ENCODE measurements at regions not wholly inside any gene's neighbourhood (a gene's known extent, or its start where the extent isn't known, plus 50 kb on each side); places are given as distances from the start of the nearest gene placed in this dataset.

DNA sequence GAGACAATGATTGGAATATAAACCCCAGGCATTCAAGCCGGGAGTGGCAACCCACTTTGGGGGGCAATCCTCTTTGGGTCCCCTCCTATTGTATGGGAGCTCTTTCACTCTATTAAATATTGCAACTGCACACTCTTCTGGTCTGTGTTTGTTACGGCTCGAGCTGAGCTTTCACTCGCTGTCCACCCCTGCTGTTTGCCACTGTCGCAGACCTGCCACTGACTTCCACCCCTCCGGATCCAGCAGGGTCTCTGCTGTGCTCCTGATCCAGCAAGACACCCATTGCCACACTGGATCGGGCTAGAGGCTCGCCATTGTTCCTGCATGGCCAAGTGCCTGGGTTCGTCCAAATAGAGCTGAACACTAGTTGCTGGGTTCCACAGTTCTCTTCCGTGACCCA is 222.8 kb upstream of the MANEA start:
- 89% methylated on average over 10 of the region's 10 CpGs for WGBS
- no peak for DNase-seq (ENCODE audit: low spot score in 2 of 2)
- no peak overlapping the region for H3K27ac ChIP-seq

DNA sequence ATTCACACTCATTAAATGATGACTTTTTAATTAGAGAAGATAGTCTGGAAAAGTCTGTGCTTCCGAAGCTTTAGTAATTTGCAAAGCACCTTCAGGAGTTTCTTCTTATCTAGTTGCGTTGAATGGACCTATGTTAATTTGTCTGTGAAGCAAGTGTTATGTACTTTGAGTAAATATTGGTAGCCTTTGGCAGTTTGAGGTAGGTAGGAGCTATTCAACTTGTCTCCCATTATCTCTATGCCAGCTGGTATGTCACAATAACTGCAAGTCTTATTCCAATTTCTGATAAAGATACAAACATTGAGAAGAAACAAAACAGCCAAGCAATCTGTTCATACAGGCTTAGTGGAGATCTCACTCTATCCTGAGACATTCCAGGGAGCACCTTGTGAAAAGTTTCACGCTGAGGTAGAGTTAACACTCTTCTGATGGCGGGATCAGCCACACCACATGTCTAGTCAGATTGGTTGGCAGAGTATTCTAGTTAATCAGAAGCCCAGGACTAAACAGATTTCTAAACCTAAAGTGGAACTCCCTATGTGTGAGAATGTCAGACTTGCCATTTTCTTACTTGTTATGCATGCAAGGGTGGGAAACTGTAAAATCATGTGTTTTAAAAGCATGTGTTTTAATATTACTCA is 219.8 kb upstream of the MANEA start:
- H3K4me1 ChIP-seq = no peaks in the 10 kb centered on the region
- H3K27ac ChIP-seq = no peak overlapping the region
- no peaks in the 10 kb centered on the region for H3K36me3 ChIP-seq
- no peak overlapping the region for H3K4me3 ChIP-seq
- no peak for TF ChIP-seq POLR2A (IDR thresholded peaks at IDR 0.05)
- no peaks in the 10 kb centered on the region for H3K9me3 ChIP-seq
- 74% methylated on average over 4 of the region's 4 CpGs for WGBS
- H3K27me3 ChIP-seq = no peaks in the 10 kb centered on the region
- no peak for DNase-seq (ENCODE audit: low spot score in 2 of 2)

More for the DNA sequence above, 222.8 kb upstream of the MANEA start:
- TF ChIP-seq POLR2AphosphoS5 (IDR thresholded peaks at IDR 0.05) (no peak), EP300 (IDR thresholded peaks at IDR 0.05) (no peak), POLR2A (IDR thresholded peaks at IDR 0.05) (no peak)
- TF ChIP-seq, protein P1, sequence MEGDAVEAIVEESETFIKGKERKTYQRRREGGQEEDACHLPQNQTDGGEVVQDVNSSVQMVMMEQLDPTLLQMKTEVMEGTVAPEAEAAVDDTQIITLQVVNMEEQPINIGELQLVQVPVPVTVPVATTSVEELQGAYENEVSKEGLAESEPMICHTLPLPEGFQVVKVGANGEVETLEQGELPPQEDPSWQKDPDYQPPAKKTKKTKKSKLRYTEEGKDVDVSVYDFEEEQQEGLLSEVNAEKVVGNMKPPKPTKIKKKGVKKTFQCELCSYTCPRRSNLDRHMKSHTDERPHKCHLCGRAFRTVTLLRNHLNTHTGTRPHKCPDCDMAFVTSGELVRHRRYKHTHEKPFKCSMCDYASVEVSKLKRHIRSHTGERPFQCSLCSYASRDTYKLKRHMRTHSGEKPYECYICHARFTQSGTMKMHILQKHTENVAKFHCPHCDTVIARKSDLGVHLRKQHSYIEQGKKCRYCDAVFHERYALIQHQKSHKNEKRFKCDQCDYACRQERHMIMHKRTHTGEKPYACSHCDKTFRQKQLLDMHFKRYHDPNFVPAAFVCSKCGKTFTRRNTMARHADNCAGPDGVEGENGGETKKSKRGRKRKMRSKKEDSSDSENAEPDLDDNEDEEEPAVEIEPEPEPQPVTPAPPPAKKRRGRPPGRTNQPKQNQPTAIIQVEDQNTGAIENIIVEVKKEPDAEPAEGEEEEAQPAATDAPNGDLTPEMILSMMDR (IDR thresholded peaks at IDR 0.05) = no peak
- Histone ChIP-seq H3K4me1 (no peaks in the 10 kb centered on the region), H3K27me3 (no peaks in the 10 kb centered on the region), H3K4me3 (no peak overlapping the region), H3K9me3 (no peaks in the 10 kb centered on the region), H3K36me3 (no peaks in the 10 kb centered on the region)

DNA sequence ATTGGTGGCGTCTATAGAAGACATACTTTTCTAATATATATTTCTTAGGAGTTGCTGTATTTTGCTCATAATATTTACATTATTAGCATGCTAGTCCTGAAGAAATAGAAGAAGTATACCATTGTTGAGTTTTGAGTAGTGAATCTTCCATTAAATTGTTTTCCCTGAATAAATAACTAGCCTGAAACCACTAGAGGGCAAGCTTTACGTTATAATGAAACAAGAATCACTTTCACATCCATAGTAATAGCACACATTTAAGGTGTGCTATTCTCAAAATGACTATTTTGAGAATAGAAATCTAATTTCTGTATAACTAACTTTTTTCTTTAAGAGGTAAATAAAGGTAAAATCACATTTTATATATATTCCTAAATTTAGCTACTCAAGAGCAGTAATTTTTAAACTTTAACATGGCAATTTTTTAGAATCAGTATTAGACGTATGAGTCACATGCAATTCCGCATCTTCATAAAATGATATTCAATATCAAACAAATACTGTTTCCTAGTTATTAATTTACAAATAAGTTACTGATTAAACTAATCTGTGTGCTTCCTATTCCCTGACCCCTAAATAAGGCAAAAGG is 213.2 kb upstream of the MANEA start:
- no peak for TF ChIP-seq POLR2A (IDR thresholded peaks at IDR 0.05)
- TF ChIP-seq, protein P1 (IDR thresholded peaks at IDR 0.05) = peak in 1 of 2 donors; percentile 15
- no peak for DNase-seq (ENCODE audit: low spot score in 2 of 2)
- 68% methylated on average over 4 of the region's 4 CpGs for WGBS
- H3K4me1 ChIP-seq = no peaks in the 10 kb centered on the region
- H3K36me3 ChIP-seq = no peaks in the 10 kb centered on the region
- no peaks in the 10 kb centered on the region for H3K9me3 ChIP-seq
- H3K27ac ChIP-seq = no peak overlapping the region
- H3K27me3 ChIP-seq = no peaks in the 10 kb centered on the region
- no peak overlapping the region for H3K4me3 ChIP-seq

DNA sequence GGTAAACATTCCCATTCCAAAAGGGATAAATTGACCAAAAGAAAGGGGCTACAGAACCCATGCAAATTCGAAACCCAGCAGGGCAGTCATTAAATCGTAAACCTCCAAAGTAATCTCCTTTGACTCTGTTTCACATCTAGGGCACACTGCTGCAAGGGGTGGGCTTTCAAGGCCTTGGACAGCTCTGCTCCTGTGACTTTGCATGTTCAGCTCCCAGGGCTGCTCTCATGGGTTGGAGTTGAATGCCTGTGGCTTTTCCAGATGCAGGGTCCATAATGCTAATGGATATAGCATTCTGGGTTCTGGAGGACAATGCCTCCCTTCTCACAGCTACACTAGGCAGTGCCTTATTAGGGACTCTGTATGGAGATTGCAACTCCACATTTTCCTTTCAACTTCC is 211.9 kb upstream of the MANEA start:
- TF ChIP-seq POLR2A (IDR thresholded peaks at IDR 0.05) (no peak), EP300 (IDR thresholded peaks at IDR 0.05) (no peak), POLR2AphosphoS5 (IDR thresholded peaks at IDR 0.05) (no peak)
- TF ChIP-seq, protein P1 (IDR thresholded peaks at IDR 0.05) = no peak
- no peak for DNase-seq (ENCODE audit: low spot score in 2 of 2)
- Histone ChIP-seq H3K9me3 (no peaks in the 10 kb centered on the region), H3K27ac (no peak overlapping the region), H3K36me3 (no peaks in the 10 kb centered on the region), H3K27me3 (no peaks in the 10 kb centered on the region), H3K4me3 (no peak overlapping the region), H3K4me1 (no peaks in the 10 kb centered on the region)
- WGBS = 66% methylated on average over 2 of the region's 2 CpGs

DNA sequence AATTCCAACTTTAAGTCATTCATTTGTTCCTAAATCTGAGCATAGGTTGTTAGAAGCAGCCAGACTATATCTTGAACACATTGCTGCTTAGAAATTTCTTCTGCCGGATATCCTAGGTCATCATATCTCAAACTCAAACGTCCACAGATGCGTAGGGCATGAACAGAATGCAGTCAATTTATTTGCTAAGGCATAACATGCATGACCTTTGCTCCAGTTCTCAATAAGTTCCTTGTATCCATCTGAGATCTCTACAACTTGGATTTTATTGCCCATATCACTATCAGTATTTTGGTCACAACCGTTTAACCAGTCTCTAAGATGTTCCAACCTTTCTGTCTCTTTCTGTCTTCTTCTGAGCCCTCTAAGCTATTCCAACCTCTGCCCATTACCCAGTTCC is 210.9 kb upstream of the MANEA start:
- no peaks in the 10 kb centered on the region for H3K36me3 ChIP-seq
- no peaks in the 10 kb centered on the region for H3K27me3 ChIP-seq
- no peak for DNase-seq (ENCODE audit: low spot score in 2 of 2)
- TF ChIP-seq POLR2A (IDR thresholded peaks at IDR 0.05) (no peak), POLR2AphosphoS5 (IDR thresholded peaks at IDR 0.05) (no peak), EP300 (IDR thresholded peaks at IDR 0.05) (no peak)
- TF ChIP-seq, protein P1 (IDR thresholded peaks at IDR 0.05) = no peak
- no peaks in the 10 kb centered on the region for H3K9me3 ChIP-seq
- H3K27ac ChIP-seq = no peak overlapping the region
- 72% methylated on average over 4 of the region's 4 CpGs for WGBS
- no peaks in the 10 kb centered on the region for H3K4me1 ChIP-seq
- H3K4me3 ChIP-seq = no peak overlapping the region

All from suprapubic skin (tissue), 4 donors.